ENCODE measurements at regions not wholly inside any gene's neighbourhood (a gene's known extent, or its start where the extent isn't known, plus 50 kb on each side); places are given as distances from the start of the nearest gene placed in this dataset.

- TF ChIP-seq CTCF (IDR thresholded peaks at IDR 0.05; ENCODE audit: low read length) (no peak), EZH2 (IDR thresholded peaks at IDR 0.05; ENCODE audit: borderline replicate concordance, low read length) (no peak)
Measured at GRCh38 chr4:30068234-30068633, 651.9 kb upstream of the PCDH7 start.
